ENCODE measurements at regions not wholly inside any gene's neighbourhood (a gene's known extent, or its start where the extent isn't known, plus 50 kb on each side); places are given as distances from the start of the nearest gene placed in this dataset.

- H3K9me3 ChIP-seq, result no peaks in the 10 kb centered on the region
- WGBS, 3 donors, result 83 to 90% (median 86%) methylated on average over 4 of the region's 4 CpGs
- intact Hi-C loops (cut with DNase I), result no loop called here
These were observed 671.3 kb downstream of the RPS29 start for GRCh38 chr14:48914921-48915320.

DNA sequence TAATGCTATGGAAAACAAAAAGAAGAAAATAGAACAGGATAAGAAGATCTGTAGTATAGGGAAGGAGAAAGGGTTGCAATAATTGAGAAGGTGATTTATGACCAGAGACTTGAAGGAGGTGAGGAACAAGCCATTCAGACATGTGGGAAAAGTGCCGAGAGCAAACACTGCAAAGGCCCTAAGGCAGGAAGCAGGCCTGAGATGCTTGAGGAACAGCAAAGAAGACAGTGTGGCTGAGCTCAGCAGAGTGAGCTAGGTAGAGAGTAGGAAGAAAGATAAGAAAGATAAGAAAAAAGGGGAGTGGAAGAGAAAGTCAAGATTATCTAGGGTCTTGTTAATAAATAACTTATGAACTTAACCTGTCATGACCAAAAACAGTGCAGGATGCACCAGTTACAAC is 671.8 kb downstream of the RPS29 start:
- intact Hi-C loops (cut with DNase I), result no loop called here
- no peaks in the 10 kb centered on the region for H3K9me3 ChIP-seq

More at GRCh38 chr14:48914921-48915320, 671.3 kb downstream of the RPS29 start:
- no peaks in the 10 kb centered on the region for H3K4me1 ChIP-seq (ENCODE audit: insufficient read depth)
- no peak overlapping the region for H3K27ac ChIP-seq
- DNase-seq, result no peak
- no peaks in the 10 kb centered on the region for H3K27me3 ChIP-seq
- H3K4me3 ChIP-seq, result no peak overlapping the region
- no peaks in the 10 kb centered on the region for H3K36me3 ChIP-seq
- no peak for TF ChIP-seq EP300 (IDR thresholded peaks at IDR 0.05)
- TF ChIP-seq, protein P1, sequence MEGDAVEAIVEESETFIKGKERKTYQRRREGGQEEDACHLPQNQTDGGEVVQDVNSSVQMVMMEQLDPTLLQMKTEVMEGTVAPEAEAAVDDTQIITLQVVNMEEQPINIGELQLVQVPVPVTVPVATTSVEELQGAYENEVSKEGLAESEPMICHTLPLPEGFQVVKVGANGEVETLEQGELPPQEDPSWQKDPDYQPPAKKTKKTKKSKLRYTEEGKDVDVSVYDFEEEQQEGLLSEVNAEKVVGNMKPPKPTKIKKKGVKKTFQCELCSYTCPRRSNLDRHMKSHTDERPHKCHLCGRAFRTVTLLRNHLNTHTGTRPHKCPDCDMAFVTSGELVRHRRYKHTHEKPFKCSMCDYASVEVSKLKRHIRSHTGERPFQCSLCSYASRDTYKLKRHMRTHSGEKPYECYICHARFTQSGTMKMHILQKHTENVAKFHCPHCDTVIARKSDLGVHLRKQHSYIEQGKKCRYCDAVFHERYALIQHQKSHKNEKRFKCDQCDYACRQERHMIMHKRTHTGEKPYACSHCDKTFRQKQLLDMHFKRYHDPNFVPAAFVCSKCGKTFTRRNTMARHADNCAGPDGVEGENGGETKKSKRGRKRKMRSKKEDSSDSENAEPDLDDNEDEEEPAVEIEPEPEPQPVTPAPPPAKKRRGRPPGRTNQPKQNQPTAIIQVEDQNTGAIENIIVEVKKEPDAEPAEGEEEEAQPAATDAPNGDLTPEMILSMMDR (IDR thresholded peaks at IDR 0.05), result no peak
- TF ChIP-seq POLR2A (IDR thresholded peaks at IDR 0.05), result no peak

DNA sequence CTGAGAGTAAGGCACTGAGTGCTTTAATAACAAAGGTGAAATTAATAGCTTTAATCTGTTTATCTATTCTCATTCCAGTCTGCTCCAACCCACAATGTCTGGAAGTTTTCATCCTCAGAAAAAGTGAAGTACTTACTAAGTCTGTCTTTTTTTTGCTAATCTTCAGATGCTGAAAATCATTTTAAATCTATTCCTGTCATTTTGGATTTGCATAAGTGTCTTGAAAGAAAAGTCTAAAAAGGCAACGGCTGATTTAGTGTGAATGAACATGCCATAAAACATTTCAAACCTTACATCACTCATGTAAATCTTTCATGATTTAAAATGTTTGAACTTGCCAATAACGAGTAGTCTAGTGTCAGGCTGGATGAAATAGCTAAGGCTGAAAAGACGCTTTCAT is 685.6 kb downstream of the RPS29 start:
- DNase-seq, result no peak

More for the DNA sequence above, 671.8 kb downstream of the RPS29 start:
- DNase-seq, result no peak
- WGBS, 3 donors, result 64 to 94% (median 88%) methylated on average over 1 of the region's 1 CpG
- Histone ChIP-seq H3K36me3 (no peaks in the 10 kb centered on the region), H3K27me3 (no peaks in the 10 kb centered on the region), H3K4me3 (no peak overlapping the region), H3K4me1 (ENCODE audit: insufficient read depth) (no peaks in the 10 kb centered on the region), H3K27ac (no peak overlapping the region)
- TF ChIP-seq EP300 (IDR thresholded peaks at IDR 0.05) (no peak), POLR2A (IDR thresholded peaks at IDR 0.05) (no peak)
- TF ChIP-seq, protein P1 (IDR thresholded peaks at IDR 0.05), result no peak

DNA sequence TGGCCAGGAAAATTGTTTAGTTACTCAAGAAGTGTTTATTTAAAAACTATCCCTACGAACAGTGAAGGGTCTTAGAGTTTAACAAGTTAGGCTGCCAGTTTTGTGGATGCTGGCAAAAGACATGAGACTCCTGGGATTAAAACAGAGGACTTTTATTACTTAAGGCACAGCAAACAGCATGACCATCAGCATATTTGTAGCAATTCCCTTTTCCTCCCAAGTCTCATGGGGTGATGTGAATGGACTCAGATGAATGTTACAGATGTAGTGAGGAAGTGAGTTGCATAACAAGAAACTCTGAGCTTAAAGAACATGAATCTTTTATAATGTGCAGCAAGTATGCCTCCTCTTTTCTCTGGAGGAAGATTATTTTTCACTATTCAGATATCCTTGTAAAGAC is 695.8 kb downstream of the RPS29 start:
- Histone ChIP-seq H3K36me3 (no peaks in the 10 kb centered on the region), H3K4me1 (ENCODE audit: insufficient read depth) (no peaks in the 10 kb centered on the region), H3K27me3 (no peaks in the 10 kb centered on the region), H3K4me3 (no peak overlapping the region), H3K27ac (no peak overlapping the region), H3K9me3 (no peaks in the 10 kb centered on the region)
- DNase-seq, result no peak
- intact Hi-C loops (cut with DNase I), result no loop called here
- 47 to 57% (median 57%) methylated on average over 1 of the region's 1 CpG for WGBS, 3 donors
- TF ChIP-seq EP300 (IDR thresholded peaks at IDR 0.05) (no peak), POLR2A (IDR thresholded peaks at IDR 0.05) (no peak)
- TF ChIP-seq, protein P1 (IDR thresholded peaks at IDR 0.05), result no peak

More for the DNA sequence above, 685.6 kb downstream of the RPS29 start:
- no peaks in the 10 kb centered on the region for H3K4me1 ChIP-seq (ENCODE audit: insufficient read depth)
- TF ChIP-seq, protein P1 (IDR thresholded peaks at IDR 0.05), result no peak
- TF ChIP-seq EP300 (IDR thresholded peaks at IDR 0.05) (no peak), POLR2A (IDR thresholded peaks at IDR 0.05) (no peak)
- no peak overlapping the region for H3K4me3 ChIP-seq
- no peaks in the 10 kb centered on the region for H3K27me3 ChIP-seq
- intact Hi-C loops (cut with DNase I), result no loop called here
- no peak overlapping the region for H3K27ac ChIP-seq
- 58 to 67% (median 66%) methylated on average over 3 of the region's 3 CpGs for WGBS, 3 donors
- H3K36me3 ChIP-seq, result no peaks in the 10 kb centered on the region
- no peaks in the 10 kb centered on the region for H3K9me3 ChIP-seq

Data from ovary (tissue), 7 donors.